ENCODE measurements at regions not wholly inside any gene's neighbourhood (a gene's known extent, or its start where the extent isn't known, plus 50 kb on each side); places are given as distances from the start of the nearest gene placed in this dataset.

GRCh38 chr9:82922686-82923085 is 140.3 kb downstream of the RASEF start:
- Mint-ChIP-seq H3K36me3 (no peaks in the 10 kb centered on the region), H3K27me3 (ENCODE audit: insufficient read depth, low read depth) (peaks cover 8% of the 10 kb centered on the region), H3K27ac (no peak overlapping the region), H3K4me1 (peaks cover 33% of the 10 kb centered on the region), H3K9me3 (peaks cover 3% of the 10 kb centered on the region), H3K4me3 (no peak overlapping the region)
- TF ChIP-seq EZH2phosphoT487 (IDR thresholded peaks at IDR 0.05) (no peak), CTCF (IDR thresholded peaks at IDR 0.05) (no peak), EZH2 (IDR thresholded peaks at IDR 0.05) (no peak)
- Histone ChIP-seq H4K20me1 (ENCODE audit: low read depth) (peaks cover 7% of the 10 kb centered on the region), H3K4me3 (no peak overlapping the region), H3K27ac (no peak overlapping the region), H3K79me2 (ENCODE audit: low read depth) (no peaks in the 10 kb centered on the region), H2AFZ (replicated peaks) (no peak overlapping the region), H3K9ac (no peak overlapping the region), H3K9me3 (ENCODE audit: low read depth) (no peaks in the 10 kb centered on the region), H3K36me3 (no peaks in the 10 kb centered on the region), H3F3A (ENCODE audit: low read depth) (peaks cover 23% of the 10 kb centered on the region), H3K4me2 (no peak overlapping the region), H3K4me1 (peaks cover 30% of the 10 kb centered on the region), H3K27me3 (no peaks in the 10 kb centered on the region)
- no peak for DNase-seq (ENCODE audit: low spot score)

- TF ChIP-seq CTCF (IDR thresholded peaks at IDR 0.05) (no peak), EZH2phosphoT487 (IDR thresholded peaks at IDR 0.05) (no peak), EZH2 (IDR thresholded peaks at IDR 0.05) (no peak)
- Histone ChIP-seq H3K4me3 (no peak overlapping the region), H3K4me1 (peaks cover 30% of the 10 kb centered on the region), H3K4me2 (peak overlapping the region; percentile 56), H2AFZ (replicated peaks) (no peak overlapping the region), H3K79me2 (ENCODE audit: low read depth) (no peaks in the 10 kb centered on the region), H3K27me3 (no peaks in the 10 kb centered on the region), H3K36me3 (no peaks in the 10 kb centered on the region), H3F3A (ENCODE audit: low read depth) (peaks cover 23% of the 10 kb centered on the region), H3K9ac (no peak overlapping the region), H4K20me1 (ENCODE audit: low read depth) (peaks cover 7% of the 10 kb centered on the region), H3K9me3 (ENCODE audit: low read depth) (no peaks in the 10 kb centered on the region), H3K27ac (peak overlapping the region; percentile 65)
- Mint-ChIP-seq H3K9me3 (no peaks in the 10 kb centered on the region), H3K4me3 (peak overlapping the region; percentile 58), H3K36me3 (no peaks in the 10 kb centered on the region), H3K27me3 (ENCODE audit: insufficient read depth, low read depth) (peaks cover 8% of the 10 kb centered on the region), H3K4me1 (peaks cover 33% of the 10 kb centered on the region), H3K27ac (peak overlapping the region; percentile 31)
- DNase-seq (ENCODE audit: low spot score): peak; percentile 43
Measured at GRCh38 chr9:82923092-82923911, 139.6 kb downstream of the RASEF start.

- Histone ChIP-seq H3K27ac (peak overlapping the region; percentile 65), H3K36me3 (no peaks in the 10 kb centered on the region), H3K9ac (no peak overlapping the region), H4K20me1 (ENCODE audit: low read depth) (peaks cover 7% of the 10 kb centered on the region), H3K4me2 (peak overlapping the region; percentile 56), H3K4me1 (peaks cover 30% of the 10 kb centered on the region), H3F3A (ENCODE audit: low read depth) (peaks cover 23% of the 10 kb centered on the region), H3K27me3 (no peaks in the 10 kb centered on the region), H3K9me3 (ENCODE audit: low read depth) (no peaks in the 10 kb centered on the region), H2AFZ (replicated peaks) (no peak overlapping the region), H3K79me2 (ENCODE audit: low read depth) (no peaks in the 10 kb centered on the region), H3K4me3 (no peak overlapping the region)
- no peak for TF ChIP-seq EZH2 (IDR thresholded peaks at IDR 0.05)
- TF ChIP-seq CTCF (IDR thresholded peaks at IDR 0.05): no peak
- TF ChIP-seq EZH2phosphoT487 (IDR thresholded peaks at IDR 0.05): no peak
- peaks cover 33% of the 10 kb centered on the region for H3K4me1 Mint-ChIP-seq
- peak; percentile 58 for DNase-seq (ENCODE audit: low spot score)
- peak overlapping the region; percentile 31 for H3K27ac Mint-ChIP-seq
- H3K9me3 Mint-ChIP-seq: no peaks in the 10 kb centered on the region
- H3K4me3 Mint-ChIP-seq: peak overlapping the region; percentile 58
- no peaks in the 10 kb centered on the region for H3K36me3 Mint-ChIP-seq
- H3K27me3 Mint-ChIP-seq (ENCODE audit: insufficient read depth, low read depth): peaks cover 8% of the 10 kb centered on the region
Measured at GRCh38 chr9:82923912-82924605, 138.9 kb downstream of the RASEF start.
